GM03348 (cell line): ENCODE measurements at regions not wholly inside any gene's neighbourhood (a gene's known extent, or its start where the extent isn't known, plus 50 kb on each side); places are given as distances from the start of the nearest gene placed in this dataset.

Experiments used
- DNase-seq: peaks from one replicate; pipeline ENCODE4 v3.0.0; 2012; ENCODE audit warnings: low spot score

GRCh38 chr22:49195636-49196035 is 632.0 kb downstream of the BRD1 start:
- no peak for DNase-seq

- no peak for DNase-seq
Observed at GRCh38 chr22:49193901-49194465, 633.7 kb downstream of the BRD1 start.

- DNase-seq, result no peak
Observed at GRCh38 chr22:49193348-49193747, 634.3 kb downstream of the BRD1 start.

- DNase-seq, result no peak
Observed at GRCh38 chr22:49192857-49193250, 634.8 kb downstream of the BRD1 start.

GRCh38 chr22:49192180-49192856 is 635.4 kb downstream of the BRD1 start:
- DNase-seq, result no peak

GRCh38 chr22:49191506-49191980 is 636.1 kb downstream of the BRD1 start:
- DNase-seq, result no peak

GRCh38 chr22:49190816-49191505 is 636.7 kb downstream of the BRD1 start:
- DNase-seq, result no peak

- no peak for DNase-seq
Observed at GRCh38 chr22:49189871-49190270, 637.8 kb downstream of the BRD1 start.

GRCh38 chr22:49188591-49188990 is 639.1 kb downstream of the BRD1 start:
- DNase-seq, result no peak

- DNase-seq, result no peak
Observed at GRCh38 chr22:49188091-49188490, 639.6 kb downstream of the BRD1 start.

- DNase-seq, result no peak
Observed at GRCh38 chr22:49186762-49187161, 640.9 kb downstream of the BRD1 start.

GRCh38 chr22:49186293-49186692 is 641.4 kb downstream of the BRD1 start:
- no peak for DNase-seq

- DNase-seq, result no peak
Observed at GRCh38 chr22:49185312-49185969, 642.2 kb downstream of the BRD1 start.

GRCh38 chr22:49184736-49185135 is 642.9 kb downstream of the BRD1 start:
- DNase-seq, result no peak

- DNase-seq, result no peak
Observed at GRCh38 chr22:49183826-49184216, 643.9 kb downstream of the BRD1 start.

GRCh38 chr22:49183208-49183825 is 644.4 kb downstream of the BRD1 start:
- no peak for DNase-seq

- no peak for DNase-seq
Observed at GRCh38 chr22:49182416-49182815, 645.3 kb downstream of the BRD1 start.

- DNase-seq, result no peak
Observed at GRCh38 chr22:49181942-49182341, 645.7 kb downstream of the BRD1 start.

GRCh38 chr22:49181431-49181830 is 646.2 kb downstream of the BRD1 start:
- DNase-seq, result no peak

- DNase-seq, result no peak
Observed at GRCh38 chr22:49180683-49181024, 647.0 kb downstream of the BRD1 start.

- DNase-seq, result no peak
Observed at GRCh38 chr22:49179886-49180682, 647.6 kb downstream of the BRD1 start.

- no peak for DNase-seq
Observed at GRCh38 chr22:49179175-49179574, 648.5 kb downstream of the BRD1 start.
